Neural cell (in vitro differentiated cells): ENCODE measurements at regions not wholly inside any gene's neighbourhood (a gene's known extent, or its start where the extent isn't known, plus 50 kb on each side); places are given as distances from the start of the nearest gene placed in this dataset.

Experiments used
- H2AFZ ChIP-seq: fragments of 200-600, 300-800 bp; sonication (generic), shearing (Covaris generic); 2 replicates; pipeline ENCODE4 v1.6.0; 2014; ENCODE audit warnings: low read depth, mild to moderate bottlenecking, antibody characterized with exemption, low read length, moderate library complexity
- H3F3A ChIP-seq: fragments of 200-600 bp; shearing (Covaris generic); 2 replicates; pipeline ENCODE4 v1.6.1; 2016; ENCODE audit warnings: mild to moderate bottlenecking, moderate library complexity, mixed read lengths, antibody characterized with exemption, low read length; ENCODE audit not compliant: insufficient read depth, poor library complexity, severe bottlenecking
- H3K27ac ChIP-seq: fragments of 200-600, 300-800 bp; sonication (generic), shearing (Covaris generic); 2 replicates; pipeline ENCODE4 v1.5.1; 2014; ENCODE audit warnings: mild to moderate bottlenecking, low read length, moderate library complexity
- H3K27me3 ChIP-seq: fragments of 300-800, 200-600 bp; sonication (generic), shearing (Covaris generic); 2 replicates; pipeline ENCODE4 v1.6.0; 2014; ENCODE audit warnings: mild to moderate bottlenecking, low read depth, low read length, moderate library complexity; ENCODE audit not compliant: insufficient read depth
- H3K36me3 ChIP-seq: fragments of 300-800, 200-600 bp; sonication (generic), shearing (Covaris generic); 2 replicates; pipeline ENCODE4 v1.5.1; 2014; ENCODE audit warnings: mild to moderate bottlenecking, antibody characterized with exemption, low read length, moderate library complexity; ENCODE audit not compliant: insufficient read depth
- H3K4me2 ChIP-seq: fragments of 300-800, 200-600 bp; sonication (generic), shearing (Covaris generic); 2 replicates; pipeline ENCODE4 v1.6.0; 2014; ENCODE audit warnings: mild to moderate bottlenecking, low read length
- H3K4me3 ChIP-seq: fragments of 300-800, 200-600 bp; sonication (generic), shearing (Covaris generic); 2 replicates; pipeline ENCODE4 v1.5.1; 2014; ENCODE audit warnings: mild to moderate bottlenecking, low read length, moderate library complexity
- H3K79me2 ChIP-seq: fragments of 200-600 bp; shearing (Covaris generic); replicated peaks from 2 replicates; pipeline ENCODE4 v1.6.0; 2014; ENCODE audit warnings: mild to moderate bottlenecking, low read length, moderate library complexity; ENCODE audit not compliant: insufficient read depth
- H3K9ac ChIP-seq: fragments of 300-800, 200-600 bp; sonication (generic), shearing (Covaris generic); 2 replicates; pipeline ENCODE4 v1.6.1; 2016; ENCODE audit warnings: mild to moderate bottlenecking, low read length, mixed read lengths
- H3K9me2 ChIP-seq: fragments of 200-600 bp; shearing (Covaris generic); 2 replicates; pipeline ENCODE4 v1.6.1; 2016; ENCODE audit warnings: mild to moderate bottlenecking, low read length, mixed read lengths; ENCODE audit not compliant: insufficient read depth
- H3K9me3 ChIP-seq: fragments of 200-600, 300-800 bp; sonication (generic), shearing (Covaris generic); 2 replicates; pipeline ENCODE4 v1.6.1; 2016; ENCODE audit warnings: mild to moderate bottlenecking, mixed run types, low read length, moderate library complexity, mixed read lengths
- H4K20me1 ChIP-seq: fragments of 200-600 bp; shearing (Covaris generic); 2 replicates; pipeline ENCODE4 v1.6.1; 2016; ENCODE audit warnings: mild to moderate bottlenecking, mixed run types; ENCODE audit not compliant: insufficient read depth
- EP300 ChIP-seq: fragments of 450-650 bp; conservative IDR thresholded peaks from 2 replicates; pipeline ENCODE4 v1.6.1; 2014; ENCODE audit warnings: antibody characterized with exemption, mild to moderate bottlenecking, moderate library complexity; ENCODE audit not compliant: poor library complexity, severe bottlenecking
- EZH2 ChIP-seq: fragments of 200-600, 300-800 bp; shearing (Covaris generic), sonication (generic); IDR thresholded peaks from 2 replicates; pipeline ENCODE4 v1.6.1; 2014; ENCODE audit warnings: antibody characterized with exemption, low read length, borderline replicate concordance, mild to moderate bottlenecking; ENCODE audit not compliant: insufficient read depth, poor library complexity, severe bottlenecking
- MXI1 ChIP-seq: fragments of 450-650 bp; conservative IDR thresholded peaks from 2 replicates; pipeline ENCODE4 v1.6.1; 2014; ENCODE audit warnings: antibody characterized with exemption, mild to moderate bottlenecking; ENCODE audit not compliant: poor library complexity, severe bottlenecking
- POLR2AphosphoS5 ChIP-seq: IDR thresholded peaks from 2 replicates; pipeline ENCODE4 v1.6.1; 2012
- RAD21 ChIP-seq: fragments of 450-650 bp; conservative IDR thresholded peaks from 2 replicates; pipeline ENCODE4 v1.6.1; 2014; ENCODE audit warnings: antibody characterized with exemption, mild to moderate bottlenecking, moderate library complexity
- SMC3 ChIP-seq: fragments of 450-650 bp; conservative IDR thresholded peaks from 2 replicates; pipeline ENCODE4 v1.6.1; 2014; ENCODE audit warnings: antibody characterized with exemption, mild to moderate bottlenecking, moderate library complexity; ENCODE audit not compliant: poor library complexity
- TAF1 ChIP-seq: IDR thresholded peaks from 2 replicates; pipeline ENCODE4 v1.6.1; 2012; ENCODE audit warnings: low read depth
- TF ChIP-seq, protein P1 (sequence below): fragments of 450-650 bp; IDR thresholded peaks from 2 replicates; pipeline ENCODE4 v1.5.1; 2014; ENCODE audit warnings: antibody characterized with exemption, mild to moderate bottlenecking, moderate library complexity; ENCODE audit not compliant: poor library complexity, severe bottlenecking
- TF ChIP-seq, protein P2 (sequence below): IDR thresholded peaks from 2 replicates; pipeline ENCODE4 v1.6.1; 2012; ENCODE audit warnings: borderline replicate concordance

DNA sequence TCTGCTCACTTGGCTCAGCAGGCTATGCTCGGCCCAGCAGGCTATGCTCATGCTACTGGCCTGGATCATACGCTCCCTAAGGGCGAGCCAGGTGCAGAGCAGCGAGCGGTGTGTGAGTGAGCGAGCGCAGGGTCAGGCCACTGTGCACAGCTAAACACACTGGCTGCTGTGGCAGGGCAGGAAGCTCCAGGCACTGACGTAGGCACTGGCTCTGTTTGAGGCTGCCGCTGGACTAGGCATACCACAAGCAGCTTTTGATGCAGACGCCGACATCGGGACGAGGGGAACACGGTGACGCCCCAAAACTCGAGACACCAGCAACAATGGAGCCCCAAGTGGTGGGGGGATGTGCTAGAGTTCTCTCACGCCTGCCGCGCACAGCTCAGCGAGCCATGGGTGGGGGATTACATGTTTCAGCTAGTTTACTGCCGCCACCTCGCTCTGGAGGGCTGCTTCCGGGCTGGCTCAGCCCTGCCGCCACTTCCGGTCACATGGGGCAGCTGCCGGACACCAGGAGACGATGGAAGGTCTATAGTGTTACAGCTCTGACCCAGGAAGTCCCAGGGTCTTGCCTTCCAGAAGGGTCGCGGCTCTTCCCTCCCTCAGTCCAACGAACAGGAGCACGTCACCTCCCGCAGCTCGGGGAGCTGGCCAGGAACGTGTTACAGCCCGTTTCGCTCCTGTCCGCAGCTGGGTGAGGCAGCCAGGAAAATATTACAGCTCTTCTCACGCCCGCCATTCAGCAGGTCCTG is 1176.9 kb upstream of the LRRTM1 start:
- H3K4me2 ChIP-seq = no peak overlapping the region
- H3K9me2 ChIP-seq = no peaks in the 10 kb centered on the region
- no peak overlapping the region for H3K9ac ChIP-seq
- no peak overlapping the region for H3K4me3 ChIP-seq
- no peaks in the 10 kb centered on the region for H3F3A ChIP-seq
- H3K36me3 ChIP-seq = no peaks in the 10 kb centered on the region
- H3K9me3 ChIP-seq = no peaks in the 10 kb centered on the region
- H4K20me1 ChIP-seq = no peaks in the 10 kb centered on the region
- H2AFZ ChIP-seq = no peak overlapping the region
- H3K27me3 ChIP-seq = no peaks in the 10 kb centered on the region
- TF ChIP-seq RAD21 (no peak), EP300 (no peak), MXI1 (no peak), POLR2AphosphoS5 (no peak), TAF1 (no peak), SMC3 (no peak), EZH2 (no peak)
- TF ChIP-seq, protein P1, sequence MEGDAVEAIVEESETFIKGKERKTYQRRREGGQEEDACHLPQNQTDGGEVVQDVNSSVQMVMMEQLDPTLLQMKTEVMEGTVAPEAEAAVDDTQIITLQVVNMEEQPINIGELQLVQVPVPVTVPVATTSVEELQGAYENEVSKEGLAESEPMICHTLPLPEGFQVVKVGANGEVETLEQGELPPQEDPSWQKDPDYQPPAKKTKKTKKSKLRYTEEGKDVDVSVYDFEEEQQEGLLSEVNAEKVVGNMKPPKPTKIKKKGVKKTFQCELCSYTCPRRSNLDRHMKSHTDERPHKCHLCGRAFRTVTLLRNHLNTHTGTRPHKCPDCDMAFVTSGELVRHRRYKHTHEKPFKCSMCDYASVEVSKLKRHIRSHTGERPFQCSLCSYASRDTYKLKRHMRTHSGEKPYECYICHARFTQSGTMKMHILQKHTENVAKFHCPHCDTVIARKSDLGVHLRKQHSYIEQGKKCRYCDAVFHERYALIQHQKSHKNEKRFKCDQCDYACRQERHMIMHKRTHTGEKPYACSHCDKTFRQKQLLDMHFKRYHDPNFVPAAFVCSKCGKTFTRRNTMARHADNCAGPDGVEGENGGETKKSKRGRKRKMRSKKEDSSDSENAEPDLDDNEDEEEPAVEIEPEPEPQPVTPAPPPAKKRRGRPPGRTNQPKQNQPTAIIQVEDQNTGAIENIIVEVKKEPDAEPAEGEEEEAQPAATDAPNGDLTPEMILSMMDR = no peak
- TF ChIP-seq, protein P2, sequence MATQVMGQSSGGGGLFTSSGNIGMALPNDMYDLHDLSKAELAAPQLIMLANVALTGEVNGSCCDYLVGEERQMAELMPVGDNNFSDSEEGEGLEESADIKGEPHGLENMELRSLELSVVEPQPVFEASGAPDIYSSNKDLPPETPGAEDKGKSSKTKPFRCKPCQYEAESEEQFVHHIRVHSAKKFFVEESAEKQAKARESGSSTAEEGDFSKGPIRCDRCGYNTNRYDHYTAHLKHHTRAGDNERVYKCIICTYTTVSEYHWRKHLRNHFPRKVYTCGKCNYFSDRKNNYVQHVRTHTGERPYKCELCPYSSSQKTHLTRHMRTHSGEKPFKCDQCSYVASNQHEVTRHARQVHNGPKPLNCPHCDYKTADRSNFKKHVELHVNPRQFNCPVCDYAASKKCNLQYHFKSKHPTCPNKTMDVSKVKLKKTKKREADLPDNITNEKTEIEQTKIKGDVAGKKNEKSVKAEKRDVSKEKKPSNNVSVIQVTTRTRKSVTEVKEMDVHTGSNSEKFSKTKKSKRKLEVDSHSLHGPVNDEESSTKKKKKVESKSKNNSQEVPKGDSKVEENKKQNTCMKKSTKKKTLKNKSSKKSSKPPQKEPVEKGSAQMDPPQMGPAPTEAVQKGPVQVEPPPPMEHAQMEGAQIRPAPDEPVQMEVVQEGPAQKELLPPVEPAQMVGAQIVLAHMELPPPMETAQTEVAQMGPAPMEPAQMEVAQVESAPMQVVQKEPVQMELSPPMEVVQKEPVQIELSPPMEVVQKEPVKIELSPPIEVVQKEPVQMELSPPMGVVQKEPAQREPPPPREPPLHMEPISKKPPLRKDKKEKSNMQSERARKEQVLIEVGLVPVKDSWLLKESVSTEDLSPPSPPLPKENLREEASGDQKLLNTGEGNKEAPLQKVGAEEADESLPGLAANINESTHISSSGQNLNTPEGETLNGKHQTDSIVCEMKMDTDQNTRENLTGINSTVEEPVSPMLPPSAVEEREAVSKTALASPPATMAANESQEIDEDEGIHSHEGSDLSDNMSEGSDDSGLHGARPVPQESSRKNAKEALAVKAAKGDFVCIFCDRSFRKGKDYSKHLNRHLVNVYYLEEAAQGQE = no peak
- H3K27ac ChIP-seq = no peak overlapping the region
- H3K79me2 ChIP-seq = no peaks in the 10 kb centered on the region

DNA sequence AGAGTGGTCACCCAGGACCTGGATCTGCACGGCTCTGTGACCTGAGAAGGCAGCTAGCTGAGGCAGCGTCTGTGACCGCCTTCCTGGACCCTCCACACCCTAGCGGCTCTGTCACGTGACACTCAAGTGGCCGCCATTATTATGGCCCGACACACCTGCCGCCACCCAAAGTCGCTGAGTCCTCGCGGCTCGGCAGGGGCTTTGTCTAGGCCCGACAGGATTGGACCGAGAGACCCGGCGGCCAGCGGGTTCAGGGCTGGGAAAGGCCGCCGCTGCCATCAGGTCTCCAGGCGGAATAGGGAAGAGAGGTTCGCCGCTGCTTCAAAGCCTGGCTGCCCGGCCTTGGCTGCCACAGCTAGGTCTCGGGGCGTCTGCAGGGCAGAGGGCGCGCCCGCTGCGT is 1162.5 kb upstream of the LRRTM1 start:
- Histone ChIP-seq H4K20me1 (no peaks in the 10 kb centered on the region), H3F3A (no peaks in the 10 kb centered on the region), H3K9ac (no peak overlapping the region), H3K4me2 (no peak overlapping the region), H3K36me3 (no peaks in the 10 kb centered on the region), H3K79me2 (no peaks in the 10 kb centered on the region), H3K27me3 (no peaks in the 10 kb centered on the region), H3K9me3 (peaks cover 5% of the 10 kb centered on the region), H3K27ac (no peak overlapping the region), H3K4me3 (no peak overlapping the region), H2AFZ (no peak overlapping the region), H3K9me2 (no peaks in the 10 kb centered on the region)
- no peak for TF ChIP-seq EP300
